ENCODE measurements at regions not wholly inside any gene's neighbourhood (a gene's known extent, or its start where the extent isn't known, plus 50 kb on each side); places are given as distances from the start of the nearest gene placed in this dataset.

- H2AFZ ChIP-seq (ENCODE audit: insufficient read depth, low read depth, low read length, poor library complexity, severe bottlenecking) = no peak overlapping the region
- peaks cover 9 to 11% of the 10 kb centered on the region in 2 donors for H3K9me3 ChIP-seq (replicated peaks in 1 of 2; ENCODE audit: control insufficient read depth in 1 of 2, insufficient read depth in 1 of 2, low read length in 2 of 2)
- DNase-seq = no peak
- H3K4me1 ChIP-seq (ENCODE audit: control insufficient read depth in 1 of 2, insufficient read depth in 2 of 2, low read length in 2 of 2) = no peaks in the 10 kb centered on the region
- no peaks in the 10 kb centered on the region for H3K36me3 Mint-ChIP-seq
- H3K9ac ChIP-seq (ENCODE audit: insufficient read depth, low read length, poor library complexity, severe bottlenecking) = no peak overlapping the region
- WGBS (ENCODE audit: insufficient coverage) = 83% methylated on average over 2 of the region's 2 CpGs
- H3K9me3 Mint-ChIP-seq = peaks cover 0 to 9% (median 4%) of the 10 kb centered on the region in 7 donors
- no peaks in the 10 kb centered on the region for H3K79me2 ChIP-seq (ENCODE audit: insufficient read depth, low read length)
- H3K36me3 ChIP-seq (replicated peaks in 1 of 2; ENCODE audit: control insufficient read depth in 1 of 2, insufficient read depth in 2 of 2, low read length in 2 of 2) = no peaks in the 10 kb centered on the region
- intact Hi-C loops (cut with micrococcal nuclease) = no loop called here
- no peak overlapping the region for H3K27ac ChIP-seq (ENCODE audit: low read depth in 1 of 2, low read length in 2 of 2)
- H3K4me3 ChIP-seq (replicated peaks in 1 of 3; ENCODE audit: low read depth in 2 of 3, low read length in 3 of 3) = no peak overlapping the region
- H3K4me3 Mint-ChIP-seq = no peak overlapping the region
- no peak overlapping the region for H3K27ac Mint-ChIP-seq
- no peaks in the 10 kb centered on the region for H3K27me3 ChIP-seq (ENCODE audit: control insufficient read depth in 2 of 2, insufficient read depth in 2 of 2, low read length in 2 of 2)
- no peak overlapping the region for H3K4me2 ChIP-seq (replicated peaks; ENCODE audit: extremely low read depth, low read length, poor library complexity, severe bottlenecking)
- TF ChIP-seq CTCF (IDR thresholded peaks at IDR 0.05) = no peak
- no peaks in the 10 kb centered on the region for H3K27me3 Mint-ChIP-seq (ENCODE audit: low read depth in 3 of 3)
- H3K4me1 Mint-ChIP-seq = no peaks in the 10 kb centered on the region
- H4K20me1 ChIP-seq (ENCODE audit: insufficient read depth, low read length) = no peaks in the 10 kb centered on the region
These were observed 1187.3 kb upstream of the CNTN5 start for GRCh38 chr11:97833412-97833811.

GRCh38 chr11:97844016-97844415 is 1176.7 kb upstream of the CNTN5 start:
- Mint-ChIP-seq H3K4me3 (no peak overlapping the region), H3K27ac (no peak overlapping the region), H3K36me3 (no peaks in the 10 kb centered on the region), H3K9me3 (peaks cover 0 to 4% (median 1%) of the 10 kb centered on the region in 7 donors), H3K27me3 (ENCODE audit: low read depth in 3 of 3) (no peaks in the 10 kb centered on the region), H3K4me1 (no peaks in the 10 kb centered on the region)
- no peak overlapping the region for H3K4me3 ChIP-seq (replicated peaks in 1 of 3; ENCODE audit: low read depth in 2 of 3, low read length in 3 of 3)
- no peaks in the 10 kb centered on the region for H3K4me1 ChIP-seq (ENCODE audit: control insufficient read depth in 1 of 2, insufficient read depth in 2 of 2, low read length in 2 of 2)
- intact Hi-C loops (cut with micrococcal nuclease) = no loop called here
- DNase-seq = no peak
- H2AFZ ChIP-seq (ENCODE audit: insufficient read depth, low read depth, low read length, poor library complexity, severe bottlenecking) = no peak overlapping the region
- no peak for TF ChIP-seq CTCF (IDR thresholded peaks at IDR 0.05)
- no peak overlapping the region for H3K4me2 ChIP-seq (replicated peaks; ENCODE audit: extremely low read depth, low read length, poor library complexity, severe bottlenecking)
- H3K27ac ChIP-seq (ENCODE audit: low read depth in 1 of 2, low read length in 2 of 2) = no peak overlapping the region
- H3K9ac ChIP-seq (ENCODE audit: insufficient read depth, low read length, poor library complexity, severe bottlenecking) = no peak overlapping the region
- no peaks in the 10 kb centered on the region for H3K79me2 ChIP-seq (ENCODE audit: insufficient read depth, low read length)
- no peaks in the 10 kb centered on the region for H4K20me1 ChIP-seq (ENCODE audit: insufficient read depth, low read length)
- H3K9me3 ChIP-seq (replicated peaks in 1 of 2; ENCODE audit: control insufficient read depth in 1 of 2, insufficient read depth in 1 of 2, low read length in 2 of 2) = no peaks in the 10 kb centered on the region
- no peaks in the 10 kb centered on the region for H3K27me3 ChIP-seq (ENCODE audit: control insufficient read depth in 2 of 2, insufficient read depth in 2 of 2, low read length in 2 of 2)
- no peaks in the 10 kb centered on the region for H3K36me3 ChIP-seq (replicated peaks in 1 of 2; ENCODE audit: control insufficient read depth in 1 of 2, insufficient read depth in 2 of 2, low read length in 2 of 2)

All from CD14-positive monocyte (primary cell).